KMS-11 (cell line): ENCODE measurements at regions not wholly inside any gene's neighbourhood (a gene's known extent, or its start where the extent isn't known, plus 50 kb on each side); places are given as distances from the start of the nearest gene placed in this dataset.

Experiments
- H2AFZ ChIP-seq: fragments of 200-600 bp; sonication (generic); 2 replicates; pipeline ENCODE4 v1.6.1; 2016; ENCODE audit warnings: antibody characterized with exemption, mixed run types, low read depth
- H3K27ac ChIP-seq: fragments of 200-600 bp; sonication (generic); 2 replicates; pipeline ENCODE4 v1.6.1; 2016; ENCODE audit warnings: mild to moderate bottlenecking, mixed run types
- H3K27me3 ChIP-seq: fragments of 200-600 bp; sonication (generic); 2 replicates; pipeline ENCODE4 v1.6.1; 2017; ENCODE audit warnings: mild to moderate bottlenecking, low read depth, mixed run types, moderate library complexity; ENCODE audit not compliant: insufficient read depth
- H3K36me3 ChIP-seq: fragments of 200-600 bp; sonication (generic); 2 replicates; pipeline ENCODE4 v1.6.1; 2017; ENCODE audit warnings: mild to moderate bottlenecking, mixed run types; ENCODE audit not compliant: insufficient read depth
- H3K4me1 ChIP-seq: fragments of 200-600 bp; sonication (generic); 2 replicates; pipeline ENCODE4 v1.6.1; 2016; ENCODE audit warnings: mild to moderate bottlenecking, low read depth, mixed run types; ENCODE audit not compliant: poor library complexity, severe bottlenecking
- H3K4me2 ChIP-seq: fragments of 200-600 bp; sonication (generic); 2 replicates; pipeline ENCODE4 v1.7.0; 2016; ENCODE audit warnings: mild to moderate bottlenecking, mixed run types
- H3K4me3 ChIP-seq: fragments of 200-600 bp; sonication (generic); IDR thresholded peaks from 2 replicates; pipeline ENCODE4 v1.6.1; 2017; ENCODE audit warnings: low read depth, low read length, mixed read lengths; ENCODE audit not compliant: insufficient read depth
- H3K79me2 ChIP-seq: fragments of 200-600 bp; sonication (generic); 2 replicates; pipeline ENCODE4 v1.6.1; 2016; ENCODE audit warnings: low read depth, mixed run types; ENCODE audit not compliant: insufficient read depth
- H3K9ac ChIP-seq: fragments of 200-600 bp; sonication (generic); 2 replicates; pipeline ENCODE4 v1.6.1; 2016; ENCODE audit warnings: mild to moderate bottlenecking, mixed run types
- H4K20me1 ChIP-seq: fragments of 200-600 bp; sonication (generic); 2 replicates; pipeline ENCODE4 v1.6.1; 2016; ENCODE audit warnings: mild to moderate bottlenecking, mixed run types; ENCODE audit not compliant: insufficient read depth
- CTCF ChIP-seq: fragments of 200-600 bp; sonication (generic); conservative IDR thresholded peaks from 2 replicates; pipeline ENCODE4 v1.6.1; 2017; ENCODE audit warnings: low read depth, mild to moderate bottlenecking, antibody characterized with exemption, low read length, moderate library complexity, mixed read lengths

GRCh38 chr14:53550776-53551175 is 397.7 kb upstream of the DDHD1 start:
- Histone ChIP-seq H3K27me3 (no peaks in the 10 kb centered on the region), H3K36me3 (no peaks in the 10 kb centered on the region), H3K4me1 (no peaks in the 10 kb centered on the region), H4K20me1 (no peaks in the 10 kb centered on the region), H2AFZ (no peak overlapping the region), H3K4me3 (no peak overlapping the region), H3K4me2 (no peak overlapping the region), H3K27ac (no peak overlapping the region), H3K79me2 (no peaks in the 10 kb centered on the region), H3K9ac (no peak overlapping the region)
- no peak for TF ChIP-seq CTCF

GRCh38 chr14:53549956-53550355 is 396.8 kb upstream of the DDHD1 start:
- Histone ChIP-seq H4K20me1 (no peaks in the 10 kb centered on the region), H3K36me3 (no peaks in the 10 kb centered on the region), H2AFZ (no peak overlapping the region), H3K9ac (no peak overlapping the region), H3K4me3 (no peak overlapping the region), H3K27ac (no peak overlapping the region), H3K4me2 (no peak overlapping the region), H3K4me1 (no peaks in the 10 kb centered on the region), H3K27me3 (no peaks in the 10 kb centered on the region), H3K79me2 (no peaks in the 10 kb centered on the region)
- TF ChIP-seq CTCF: no peak

GRCh38 chr14:53547593-53547992 is 394.5 kb upstream of the DDHD1 start:
- Histone ChIP-seq H3K4me2 (no peak overlapping the region), H4K20me1 (no peaks in the 10 kb centered on the region), H2AFZ (no peak overlapping the region), H3K4me1 (no peaks in the 10 kb centered on the region), H3K9ac (no peak overlapping the region), H3K27ac (no peak overlapping the region), H3K79me2 (no peaks in the 10 kb centered on the region), H3K27me3 (no peaks in the 10 kb centered on the region), H3K4me3 (no peak overlapping the region), H3K36me3 (no peaks in the 10 kb centered on the region)
- TF ChIP-seq CTCF: no peak

GRCh38 chr14:53545217-53545616 is 392.1 kb upstream of the DDHD1 start:
- H3K9ac ChIP-seq: no peak overlapping the region
- H3K27ac ChIP-seq: no peak overlapping the region
- no peaks in the 10 kb centered on the region for H3K79me2 ChIP-seq
- no peak overlapping the region for H2AFZ ChIP-seq
- no peaks in the 10 kb centered on the region for H3K4me1 ChIP-seq
- H3K4me2 ChIP-seq: no peak overlapping the region
- no peak overlapping the region for H3K4me3 ChIP-seq
- no peaks in the 10 kb centered on the region for H3K36me3 ChIP-seq
- no peak for TF ChIP-seq CTCF
- H3K27me3 ChIP-seq: no peaks in the 10 kb centered on the region
- H4K20me1 ChIP-seq: no peaks in the 10 kb centered on the region

GRCh38 chr14:53542732-53543131 is 389.6 kb upstream of the DDHD1 start:
- Histone ChIP-seq H3K27me3 (no peaks in the 10 kb centered on the region), H3K27ac (no peak overlapping the region), H3K4me3 (no peak overlapping the region), H3K36me3 (no peaks in the 10 kb centered on the region), H3K79me2 (no peaks in the 10 kb centered on the region), H3K9ac (no peak overlapping the region), H3K4me1 (no peaks in the 10 kb centered on the region), H4K20me1 (no peaks in the 10 kb centered on the region), H3K4me2 (no peak overlapping the region), H2AFZ (no peak overlapping the region)
- no peak for TF ChIP-seq CTCF
